C4-2B (cell line): ENCODE measurements at regions not wholly inside any gene's neighbourhood (a gene's known extent, or its start where the extent isn't known, plus 50 kb on each side); places are given as distances from the start of the nearest gene placed in this dataset.

Experiments used
- ZFX ChIP-seq: fragments of 450-650 bp; IDR thresholded peaks from 2 replicates; pipeline ENCODE4 v1.6.1; 2017
- TF ChIP-seq, protein P1 (sequence below): fragments of 450-650 bp; conservative IDR thresholded peaks from 2 replicates; pipeline ENCODE4 v1.5.1; 2017; ENCODE audit warnings: mild to moderate bottlenecking

- TF ChIP-seq, protein P1, sequence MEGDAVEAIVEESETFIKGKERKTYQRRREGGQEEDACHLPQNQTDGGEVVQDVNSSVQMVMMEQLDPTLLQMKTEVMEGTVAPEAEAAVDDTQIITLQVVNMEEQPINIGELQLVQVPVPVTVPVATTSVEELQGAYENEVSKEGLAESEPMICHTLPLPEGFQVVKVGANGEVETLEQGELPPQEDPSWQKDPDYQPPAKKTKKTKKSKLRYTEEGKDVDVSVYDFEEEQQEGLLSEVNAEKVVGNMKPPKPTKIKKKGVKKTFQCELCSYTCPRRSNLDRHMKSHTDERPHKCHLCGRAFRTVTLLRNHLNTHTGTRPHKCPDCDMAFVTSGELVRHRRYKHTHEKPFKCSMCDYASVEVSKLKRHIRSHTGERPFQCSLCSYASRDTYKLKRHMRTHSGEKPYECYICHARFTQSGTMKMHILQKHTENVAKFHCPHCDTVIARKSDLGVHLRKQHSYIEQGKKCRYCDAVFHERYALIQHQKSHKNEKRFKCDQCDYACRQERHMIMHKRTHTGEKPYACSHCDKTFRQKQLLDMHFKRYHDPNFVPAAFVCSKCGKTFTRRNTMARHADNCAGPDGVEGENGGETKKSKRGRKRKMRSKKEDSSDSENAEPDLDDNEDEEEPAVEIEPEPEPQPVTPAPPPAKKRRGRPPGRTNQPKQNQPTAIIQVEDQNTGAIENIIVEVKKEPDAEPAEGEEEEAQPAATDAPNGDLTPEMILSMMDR, result no peak
- no peak for TF ChIP-seq ZFX
Observed at GRCh38 chr16:22691335-22691734, 122.6 kb upstream of the HS3ST2 start.
